ENCODE measurements at regions not wholly inside any gene's neighbourhood (a gene's known extent, or its start where the extent isn't known, plus 50 kb on each side); places are given as distances from the start of the nearest gene placed in this dataset.

- TF ChIP-seq CTCF (IDR thresholded peaks at IDR 0.05): no peak
- TF ChIP-seq POLR2A (IDR thresholded peaks at IDR 0.05): no peak
- no peak for TF ChIP-seq POLR2AphosphoS5 (IDR thresholded peaks at IDR 0.05)
Observed at GRCh38 chr20:4320291-4320690, 71.2 kb upstream of the ADRA1D start.
